Stomach (tissue), 4 donors: ENCODE measurements at regions not wholly inside any gene's neighbourhood (a gene's known extent, or its start where the extent isn't known, plus 50 kb on each side); places are given as distances from the start of the nearest gene placed in this dataset.

ENCODE experiments used
- CTCF ChIP-seq, 7 experiments: fragments of 450-650 bp in 4 of 7; fragments of 200-600 bp in 3 of 7; sonication (generic) in 3 of 7; IDR thresholded peaks; one replicate each; pipeline ENCODE4 v1.5.1; 2016 to 2019; ENCODE audit warnings: antibody characterized with exemption in 7 of 7, control low read depth in 2 of 7, mild to moderate bottlenecking in 1 of 7
- EP300 ChIP-seq: sonication (generic); formaldehyde crosslinking; IDR thresholded peaks from one replicate; pipeline ENCODE4 v1.6.1; 2017; ENCODE audit warnings: antibody characterized with exemption
- POLR2A ChIP-seq, 4 donors: fragments of 450-650 bp; IDR thresholded peaks; one replicate each; pipeline ENCODE4 v1.6.1; 2016; ENCODE audit warnings: antibody characterized with exemption in 4 of 4, control low read depth in 2 of 4, mild to moderate bottlenecking in 1 of 4, moderate library complexity in 1 of 4
- POLR2AphosphoS5 ChIP-seq, 3 donors: sonication (generic); formaldehyde crosslinking; IDR thresholded peaks; one replicate each; pipeline ENCODE4 v1.6.1; 2016; ENCODE audit warnings: antibody characterized with exemption in 3 of 3

- TF ChIP-seq CTCF (IDR thresholded peaks at IDR 0.05) (no peak), EP300 (no peak), POLR2A (IDR thresholded peaks at IDR 0.05) (no peak), POLR2AphosphoS5 (IDR thresholded peaks at IDR 0.05) (no peak)
Observed at GRCh38 chr5:167458412-167458811, 833.0 kb upstream of the WWC1 start.
